Renal cortical epithelial cell (primary cell): ENCODE measurements at regions not wholly inside any gene's neighbourhood (a gene's known extent, or its start where the extent isn't known, plus 50 kb on each side); places are given as distances from the start of the nearest gene placed in this dataset.
A peak's percentile ranks its signal among the peaks of the same experiment; 100 is the strongest.

Source experiments
- DNase-seq: peaks from one replicate; pipeline ENCODE4 v3.0.0-alpha.2; 2011; ENCODE audit warnings: low read depth

- no peak for DNase-seq
Measured at GRCh38 chr15:39124553-39125171, 456.2 kb upstream of the THBS1 start.

- peak; percentile 45 for DNase-seq
Measured at GRCh38 chr15:39125226-39125625, 455.7 kb upstream of the THBS1 start.

GRCh38 chr15:39125904-39126303 is 455.0 kb upstream of the THBS1 start:
- DNase-seq = peak; percentile 54

- peak; percentile 60 for DNase-seq
Measured at GRCh38 chr15:39127151-39127790, 453.6 kb upstream of the THBS1 start.

GRCh38 chr15:39127925-39128617 is 452.8 kb upstream of the THBS1 start:
- DNase-seq = peak; percentile 99

GRCh38 chr15:39128746-39129145 is 452.1 kb upstream of the THBS1 start:
- peak; percentile 42 for DNase-seq

GRCh38 chr15:39130556-39131379 is 450.1 kb upstream of the THBS1 start:
- peak; percentile 52 for DNase-seq

- peak; percentile 58 for DNase-seq
Measured at GRCh38 chr15:39131609-39132008, 449.3 kb upstream of the THBS1 start.

GRCh38 chr15:39132070-39132469 is 448.8 kb upstream of the THBS1 start:
- peak; percentile 57 for DNase-seq

GRCh38 chr15:39132954-39133600 is 447.8 kb upstream of the THBS1 start:
- peak; percentile 96 for DNase-seq

GRCh38 chr15:39134282-39134681 is 446.6 kb upstream of the THBS1 start:
- DNase-seq = no peak

- DNase-seq = peak; percentile 89
Measured at GRCh38 chr15:39135989-39136388, 444.9 kb upstream of the THBS1 start.

GRCh38 chr15:39139431-39140059 is 441.3 kb upstream of the THBS1 start:
- no peak for DNase-seq

- peak; percentile 68 for DNase-seq
Measured at GRCh38 chr15:39140060-39140604, 440.7 kb upstream of the THBS1 start.

GRCh38 chr15:39142500-39142899 is 438.4 kb upstream of the THBS1 start:
- DNase-seq = no peak

GRCh38 chr15:39143479-39143878 is 437.4 kb upstream of the THBS1 start:
- DNase-seq = no peak

- no peak for DNase-seq
Measured at GRCh38 chr15:39144051-39144450, 436.8 kb upstream of the THBS1 start.

- DNase-seq = no peak
Measured at GRCh38 chr15:39144613-39145499, 436.0 kb upstream of the THBS1 start.

- no peak for DNase-seq
Measured at GRCh38 chr15:39145854-39146625, 434.8 kb upstream of the THBS1 start.
